PC-3 (cell line): ENCODE measurements at regions not wholly inside any gene's neighbourhood (a gene's known extent, or its start where the extent isn't known, plus 50 kb on each side); places are given as distances from the start of the nearest gene placed in this dataset.

Experiments
- ATAC-seq: fragments of 200-7000 bp; cut with Tn5 transposase; 2 replicates; pipeline ENCODE4 v1.9.1; 2020; ENCODE audit warnings: mild to moderate bottlenecking, moderate library complexity
- BruUV-seq: library from RNA; stranded (reverse); fragments of 400-500 nt; replicated peaks from 2 replicates; lab custom pipeline; 2021; lab: Mats Ljungman, UMichigan
- CTCF ChIA-PET: fragments of 300-600 bp; sonication (Branson Sonifier 250); formaldehyde crosslinking; loops from one replicate; lab custom pipeline; 2022; ENCODE audit warnings: antibody characterized with exemption; lab: Charles Lee
- POLR2A ChIA-PET: fragments of 300-600 bp; sonication (Branson Sonifier 250); formaldehyde crosslinking; loops from one replicate; lab custom pipeline; 2022; ENCODE audit warnings: antibody characterized with exemption; ENCODE audit not compliant: unreplicated experiment; lab: Charles Lee
- DNase-seq: peaks from one replicate; pipeline ENCODE4 v3.0.0-alpha.2; 2015
- H2AFZ ChIP-seq: fragments of 300-600 bp; sonication (generic); 2 replicates; pipeline ENCODE4 v1.6.0; 2016; ENCODE audit warnings: antibody characterized with exemption, low read length
- H3F3A ChIP-seq: fragments of 300-600 bp; sonication (generic); one replicate; pipeline ENCODE4 v1.6.0; 2017; ENCODE audit warnings: antibody characterized with exemption, low read length, control low read depth, mild to moderate bottlenecking; ENCODE audit not compliant: unreplicated experiment
- H3K27ac ChIP-seq: fragments of 300-600 bp; sonication (generic); 2 replicates; pipeline ENCODE4 v1.5.1; 2016; ENCODE audit warnings: mild to moderate bottlenecking, low read length
- H3K27me3 ChIP-seq: fragments of 300-600 bp; sonication (generic); 2 replicates; pipeline ENCODE4 v1.6.1; 2016; ENCODE audit warnings: low read length, mixed read lengths
- H3K36me3 ChIP-seq: fragments of 300-600 bp; sonication (generic); 2 replicates; pipeline ENCODE4 v1.6.1; 2016; ENCODE audit warnings: low read depth, mixed run types, low read length, mixed read lengths
- H3K4me1 ChIP-seq: fragments of 300-600 bp; sonication (generic); 2 replicates; pipeline ENCODE4 v1.5.1; 2016; ENCODE audit warnings: low read length; ENCODE audit not compliant: insufficient read depth
- H3K4me2 ChIP-seq: fragments of 300-600 bp; sonication (generic); 2 replicates; pipeline ENCODE4 v1.6.0; 2016; ENCODE audit warnings: low read length
- H3K4me3 ChIP-seq: fragments of 300-600 bp; sonication (generic); 2 replicates; pipeline ENCODE4 v1.5.1; 2016; ENCODE audit warnings: mild to moderate bottlenecking, low read length, mixed read lengths
- H3K79me2 ChIP-seq: fragments of 300-600 bp; sonication (generic); 2 replicates; pipeline ENCODE4 v1.6.1; 2017; ENCODE audit warnings: low read length, mixed read lengths
- H3K9ac ChIP-seq: fragments of 300-600 bp; sonication (generic); 2 replicates; pipeline ENCODE4 v1.6.0; 2016; ENCODE audit warnings: mild to moderate bottlenecking, low read length
- H3K9me2 ChIP-seq: fragments of 300-600 bp; sonication (generic); replicated peaks from 2 replicates; pipeline ENCODE4 v1.6.1; 2016; ENCODE audit warnings: mixed run types, low read length, mixed read lengths
- H3K9me3 ChIP-seq: fragments of 300-600 bp; sonication (generic); 2 replicates; pipeline ENCODE4 v1.6.1; 2016; ENCODE audit warnings: low read length, mixed read lengths
- H4K20me1 ChIP-seq: fragments of 300-600 bp; sonication (generic); 2 replicates; pipeline ENCODE4 v1.6.1; 2016; ENCODE audit warnings: low read length, mixed read lengths
- EZH2 ChIP-seq: fragments of 300-600 bp; sonication (generic); IDR thresholded peaks from one replicate; pipeline ENCODE4 v1.6.1; 2017; ENCODE audit warnings: antibody characterized with exemption, mild to moderate bottlenecking, low read length; ENCODE audit not compliant: unreplicated experiment
- EZH2phosphoT487 ChIP-seq: fragments of 300-600 bp; sonication (generic); IDR thresholded peaks from 2 replicates; pipeline ENCODE4 v1.6.1; 2018; ENCODE audit warnings: mild to moderate bottlenecking, antibody characterized with exemption, low read length, borderline replicate concordance
- intact Hi-C: fragments of 100-400 bp; cut with micrococcal nuclease; formaldehyde crosslinking; loops from 2 replicates; pipeline ENCODE4 v1.9.0; 2023
- TF ChIP-seq, protein P1 (sequence below): fragments of 300-600 bp; sonication (generic); conservative IDR thresholded peaks from 2 replicates; pipeline ENCODE4 v1.5.1; 2017; ENCODE audit warnings: antibody characterized with exemption, low read depth, mild to moderate bottlenecking, low read length

DNA sequence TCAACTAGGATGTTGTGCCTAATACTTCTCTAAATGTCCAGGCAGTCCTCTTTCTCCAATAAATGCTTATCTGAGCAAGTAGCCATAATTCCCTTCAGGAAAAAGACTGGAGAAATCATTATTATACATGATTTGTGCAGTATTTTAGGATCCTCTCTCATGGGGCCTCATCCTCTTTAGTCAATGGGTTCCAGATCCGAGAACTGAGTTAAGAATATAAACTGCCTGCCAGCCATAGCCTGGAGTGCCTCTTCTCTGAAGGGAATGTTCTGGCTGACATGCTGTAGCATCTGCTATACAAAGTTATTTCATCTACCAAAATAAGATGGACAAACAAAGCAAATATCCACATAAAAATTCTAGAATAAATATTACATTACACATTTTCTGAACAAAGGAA is 334.0 kb upstream of the PRMT6 start:
- Histone ChIP-seq H4K20me1 (no peaks in the 10 kb centered on the region), H3K4me3 (no peak overlapping the region), H3K27ac (no peak overlapping the region), H3K79me2 (no peaks in the 10 kb centered on the region), H3F3A (no peaks in the 10 kb centered on the region), H2AFZ (no peak overlapping the region), H3K9ac (no peak overlapping the region), H3K9me2 (no peaks in the 10 kb centered on the region), H3K4me2 (no peak overlapping the region), H3K36me3 (no peaks in the 10 kb centered on the region), H3K4me1 (no peaks in the 10 kb centered on the region), H3K27me3 (no peaks in the 10 kb centered on the region), H3K9me3 (no peaks in the 10 kb centered on the region)
- ATAC-seq (no peak), DNase-seq (no peak)
- POLR2A ChIA-PET: no interaction called here
- CTCF ChIA-PET: no interaction called here
- no peak for TF ChIP-seq EZH2phosphoT487
- TF ChIP-seq, protein P1, sequence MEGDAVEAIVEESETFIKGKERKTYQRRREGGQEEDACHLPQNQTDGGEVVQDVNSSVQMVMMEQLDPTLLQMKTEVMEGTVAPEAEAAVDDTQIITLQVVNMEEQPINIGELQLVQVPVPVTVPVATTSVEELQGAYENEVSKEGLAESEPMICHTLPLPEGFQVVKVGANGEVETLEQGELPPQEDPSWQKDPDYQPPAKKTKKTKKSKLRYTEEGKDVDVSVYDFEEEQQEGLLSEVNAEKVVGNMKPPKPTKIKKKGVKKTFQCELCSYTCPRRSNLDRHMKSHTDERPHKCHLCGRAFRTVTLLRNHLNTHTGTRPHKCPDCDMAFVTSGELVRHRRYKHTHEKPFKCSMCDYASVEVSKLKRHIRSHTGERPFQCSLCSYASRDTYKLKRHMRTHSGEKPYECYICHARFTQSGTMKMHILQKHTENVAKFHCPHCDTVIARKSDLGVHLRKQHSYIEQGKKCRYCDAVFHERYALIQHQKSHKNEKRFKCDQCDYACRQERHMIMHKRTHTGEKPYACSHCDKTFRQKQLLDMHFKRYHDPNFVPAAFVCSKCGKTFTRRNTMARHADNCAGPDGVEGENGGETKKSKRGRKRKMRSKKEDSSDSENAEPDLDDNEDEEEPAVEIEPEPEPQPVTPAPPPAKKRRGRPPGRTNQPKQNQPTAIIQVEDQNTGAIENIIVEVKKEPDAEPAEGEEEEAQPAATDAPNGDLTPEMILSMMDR: no peak
- no peak for TF ChIP-seq EZH2
- intact Hi-C loops: no loop called here
- BruUV-seq: no TSS peak

DNA sequence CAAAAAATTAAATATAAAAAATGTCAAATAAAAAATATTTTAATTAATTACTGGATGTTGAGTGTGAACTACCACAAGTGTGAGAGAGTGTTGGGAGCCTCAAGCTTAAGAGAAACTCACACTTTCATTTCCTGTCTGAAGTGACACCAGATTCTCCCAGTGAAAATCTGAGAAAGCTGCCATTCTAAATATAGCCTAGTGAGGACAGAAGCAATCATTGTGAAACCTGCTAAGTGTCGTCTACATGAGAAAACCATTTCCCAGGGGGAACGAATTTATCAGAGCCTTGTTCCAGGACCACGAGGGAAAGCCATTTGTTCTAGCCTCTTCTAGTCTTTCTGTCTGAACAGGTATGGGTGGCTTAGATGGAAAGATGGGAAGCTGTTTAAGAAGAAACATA is 329.3 kb upstream of the PRMT6 start:
- no peak overlapping the region for H3K4me3 ChIP-seq
- H3F3A ChIP-seq: no peaks in the 10 kb centered on the region
- H3K79me2 ChIP-seq: no peaks in the 10 kb centered on the region
- H3K4me1 ChIP-seq: no peaks in the 10 kb centered on the region
- no peaks in the 10 kb centered on the region for H3K27me3 ChIP-seq
- DNase-seq: no peak
- BruUV-seq: no TSS peak
- intact Hi-C loops: no loop called here
- ChIA-PET POLR2A (no interaction called here), CTCF (no interaction called here)
- H4K20me1 ChIP-seq: no peaks in the 10 kb centered on the region
- no peak overlapping the region for H2AFZ ChIP-seq
- TF ChIP-seq, protein P1: no peak
- TF ChIP-seq EZH2phosphoT487: no peak
- no peak for TF ChIP-seq EZH2
- no peaks in the 10 kb centered on the region for H3K36me3 ChIP-seq
- no peaks in the 10 kb centered on the region for H3K9me2 ChIP-seq
- no peak for ATAC-seq
- no peak overlapping the region for H3K27ac ChIP-seq
- no peak overlapping the region for H3K4me2 ChIP-seq
- H3K9ac ChIP-seq: no peak overlapping the region
- no peaks in the 10 kb centered on the region for H3K9me3 ChIP-seq

DNA sequence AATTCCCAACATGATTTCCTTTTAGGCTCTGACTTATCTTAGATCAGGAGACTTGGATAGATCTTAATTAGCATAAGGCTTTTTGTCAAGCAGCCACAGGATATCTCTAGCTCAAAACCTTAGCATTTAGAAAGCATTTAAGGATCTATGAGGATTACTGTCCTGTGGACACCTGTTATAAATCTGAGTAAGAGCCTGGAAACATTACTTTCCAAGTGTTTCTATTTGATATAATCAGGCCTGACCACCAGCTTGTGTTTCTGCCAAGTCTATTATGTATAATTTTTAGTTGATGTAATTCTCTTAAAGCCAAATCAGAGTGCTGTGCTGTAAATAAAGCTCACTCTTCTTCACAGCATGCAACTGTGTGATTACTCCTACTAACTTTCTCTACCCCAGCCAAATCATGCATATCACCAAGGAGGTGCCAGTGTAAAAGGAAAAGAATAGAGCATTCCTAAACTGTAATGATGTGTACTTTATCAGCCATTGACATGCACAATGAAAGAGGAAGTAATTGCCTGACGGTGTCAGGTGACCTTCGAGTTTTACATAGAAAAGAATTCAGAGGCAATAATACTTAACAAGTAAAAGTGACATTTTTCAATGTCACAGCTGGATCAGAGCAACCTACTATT is 309.9 kb upstream of the PRMT6 start:
- no peak overlapping the region for H3K4me3 ChIP-seq
- no peaks in the 10 kb centered on the region for H3K36me3 ChIP-seq
- TF ChIP-seq, protein P1: no peak
- TF ChIP-seq EZH2 (no peak), EZH2phosphoT487 (no peak)
- intact Hi-C loops: no loop called here
- H3K9me3 ChIP-seq: no peaks in the 10 kb centered on the region
- no peaks in the 10 kb centered on the region for H3K9me2 ChIP-seq
- H3K27ac ChIP-seq: no peak overlapping the region
- H3K4me1 ChIP-seq: no peaks in the 10 kb centered on the region
- no peak for ATAC-seq
- no peaks in the 10 kb centered on the region for H3F3A ChIP-seq
- no peak overlapping the region for H3K4me2 ChIP-seq
- no peaks in the 10 kb centered on the region for H3K27me3 ChIP-seq
- CTCF ChIA-PET: no interaction called here
- H2AFZ ChIP-seq: no peak overlapping the region
- DNase-seq: no peak
- BruUV-seq: no TSS peak
- H3K79me2 ChIP-seq: no peaks in the 10 kb centered on the region
- POLR2A ChIA-PET: no interaction called here
- H4K20me1 ChIP-seq: no peaks in the 10 kb centered on the region
- H3K9ac ChIP-seq: no peak overlapping the region
